Left lung (tissue), 4 donors: ENCODE measurements at regions not wholly inside any gene's neighbourhood (a gene's known extent, or its start where the extent isn't known, plus 50 kb on each side); places are given as distances from the start of the nearest gene placed in this dataset.

Experiments used
- ATAC-seq: fragments of 200-7000 bp; cut with Tn5 transposase; one replicate; pipeline ENCODE4 v1.9.1; 2020; ENCODE audit warnings: moderate library complexity
- DNase-seq, 4 donors: peaks; one replicate each; pipeline ENCODE4 v3.0.0-alpha.2; 2013 to 2020
- H3K27ac ChIP-seq, 2 donors: fragments of 200-600 bp; sonication (generic) in 1 of 2; one replicate each; pipeline versions ENCODE4 v1.5.0 to v1.8.0; 2020 to 2021
- H3K27me3 ChIP-seq, 2 donors: fragments of 200-600 bp; sonication (generic) in 1 of 2; one replicate each; pipeline versions ENCODE4 v1.5.0 to v1.8.0; 2020 to 2021
- H3K36me3 ChIP-seq, 2 donors: fragments of 200-600 bp; sonication (generic) in 1 of 2; one replicate each; pipeline versions ENCODE4 v1.5.0 to v1.8.0; 2020 to 2021
- H3K4me1 ChIP-seq, 2 donors: fragments of 200-600 bp; one replicate each; pipeline ENCODE4 v1.8.0; 2021
- H3K4me3 ChIP-seq, 2 donors: fragments of 200-600 bp; sonication (generic) in 1 of 2; one replicate each; pipeline versions ENCODE4 v1.5.0 to v1.8.0; 2020 to 2021; ENCODE audit warnings: mild to moderate bottlenecking in 1 of 2
- H3K9me3 ChIP-seq, 2 donors: fragments of 200-600 bp; sonication (generic) in 1 of 2; one replicate each; pipeline versions ENCODE4 v1.5.0 to v1.8.0; 2020 to 2021
- intact Hi-C, 2 donors: fragments of 100-400 bp; cut with DNase I; formaldehyde crosslinking; loops; one replicate each; pipeline versions ENCODE4 v1.11.2 to v1.14.2; 2022
- TF ChIP-seq, protein P1 (sequence below), 2 donors: fragments of 200-600 bp; sonication (generic) in 1 of 2; IDR thresholded peaks; one replicate each; pipeline versions ENCODE4 v1.5.0 to v1.8.0; 2021; ENCODE audit warnings: antibody characterized with exemption in 2 of 2
- donor health status: DM: no; HTN: yes; CAD: no.
- donor health status: DM: no; HTN: no; CAD: no.

- intact Hi-C loops: no loop called here
- Histone ChIP-seq H3K4me3 (no peak overlapping the region), H3K9me3 (no peaks in the 10 kb centered on the region), H3K4me1 (no peaks in the 10 kb centered on the region), H3K36me3 (no peaks in the 10 kb centered on the region), H3K27me3 (no peaks in the 10 kb centered on the region), H3K27ac (no peak overlapping the region)
- DNase-seq: no peak
- TF ChIP-seq, protein P1, sequence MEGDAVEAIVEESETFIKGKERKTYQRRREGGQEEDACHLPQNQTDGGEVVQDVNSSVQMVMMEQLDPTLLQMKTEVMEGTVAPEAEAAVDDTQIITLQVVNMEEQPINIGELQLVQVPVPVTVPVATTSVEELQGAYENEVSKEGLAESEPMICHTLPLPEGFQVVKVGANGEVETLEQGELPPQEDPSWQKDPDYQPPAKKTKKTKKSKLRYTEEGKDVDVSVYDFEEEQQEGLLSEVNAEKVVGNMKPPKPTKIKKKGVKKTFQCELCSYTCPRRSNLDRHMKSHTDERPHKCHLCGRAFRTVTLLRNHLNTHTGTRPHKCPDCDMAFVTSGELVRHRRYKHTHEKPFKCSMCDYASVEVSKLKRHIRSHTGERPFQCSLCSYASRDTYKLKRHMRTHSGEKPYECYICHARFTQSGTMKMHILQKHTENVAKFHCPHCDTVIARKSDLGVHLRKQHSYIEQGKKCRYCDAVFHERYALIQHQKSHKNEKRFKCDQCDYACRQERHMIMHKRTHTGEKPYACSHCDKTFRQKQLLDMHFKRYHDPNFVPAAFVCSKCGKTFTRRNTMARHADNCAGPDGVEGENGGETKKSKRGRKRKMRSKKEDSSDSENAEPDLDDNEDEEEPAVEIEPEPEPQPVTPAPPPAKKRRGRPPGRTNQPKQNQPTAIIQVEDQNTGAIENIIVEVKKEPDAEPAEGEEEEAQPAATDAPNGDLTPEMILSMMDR (IDR thresholded peaks at IDR 0.05): no peak
- ATAC-seq: no peak
Measured at GRCh38 chrX:125727117-125727516, 407.4 kb downstream of the TEX13C start.

DNA sequence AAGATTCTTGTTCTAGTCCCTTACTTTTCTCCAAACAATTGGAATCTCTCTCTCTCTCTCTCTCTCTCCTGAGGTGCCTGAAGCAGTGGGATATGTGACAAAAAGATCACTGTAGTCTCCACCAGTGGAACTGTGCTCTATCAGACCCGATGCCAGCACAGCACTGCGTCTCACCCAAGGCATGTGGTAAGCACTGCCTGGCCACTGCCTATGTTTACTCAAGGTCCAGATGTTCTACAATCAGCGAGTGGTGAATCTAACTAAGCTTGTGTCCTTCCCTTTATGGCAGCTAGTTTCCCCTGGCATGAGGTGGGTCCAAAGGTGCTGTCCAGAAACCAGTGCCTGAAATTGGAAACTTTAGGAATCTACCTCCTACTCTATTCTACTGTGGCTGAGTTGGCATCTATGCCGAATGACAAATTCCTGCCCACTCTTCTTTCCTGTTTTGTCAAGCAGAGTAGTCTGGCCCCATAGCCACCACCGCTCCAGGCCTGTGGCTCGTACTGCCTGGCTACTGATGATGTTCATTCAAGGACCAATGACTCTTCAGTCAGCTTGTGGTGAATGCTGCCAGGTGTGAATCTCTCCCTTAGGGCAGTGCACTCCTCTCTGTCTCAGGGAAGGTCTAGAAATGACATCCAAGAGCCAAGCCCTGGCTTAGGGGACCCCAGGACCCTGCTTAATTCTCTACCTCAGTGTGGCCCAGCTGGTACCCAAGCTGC, 416.5 kb downstream of the TEX13C start:
- ATAC-seq (no peak), DNase-seq (no peak)
- TF ChIP-seq, protein P1 (IDR thresholded peaks at IDR 0.05): no peak

DNA sequence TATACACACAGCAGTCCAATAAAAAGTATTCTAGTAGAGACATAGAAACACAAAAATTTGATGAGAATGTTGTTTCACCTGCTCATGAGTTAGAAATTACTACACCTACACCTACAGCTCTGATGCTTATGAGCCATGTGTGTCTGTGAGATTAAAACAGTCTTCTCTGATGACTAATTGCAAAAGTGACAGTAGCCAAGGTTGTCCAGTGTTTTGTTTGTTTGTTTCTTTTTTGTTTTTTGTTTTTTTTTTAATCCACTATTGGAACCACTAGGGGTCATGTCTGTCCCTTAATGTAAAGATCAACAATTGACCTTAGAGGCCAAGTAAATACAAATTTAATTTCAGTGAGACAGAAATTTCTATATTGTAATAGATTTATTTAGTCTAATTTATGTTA, 423.1 kb downstream of the TEX13C start:
- Histone ChIP-seq H3K27me3 (no peaks in the 10 kb centered on the region), H3K4me3 (no peak overlapping the region), H3K36me3 (no peaks in the 10 kb centered on the region), H3K4me1 (no peaks in the 10 kb centered on the region), H3K27ac (no peak overlapping the region), H3K9me3 (no peaks in the 10 kb centered on the region)
- no peak for DNase-seq
- TF ChIP-seq, protein P1 (IDR thresholded peaks at IDR 0.05): no peak
- intact Hi-C loops: no loop called here
- ATAC-seq: no peak

More for the DNA sequence above, 416.5 kb downstream of the TEX13C start:
- no peaks in the 10 kb centered on the region for H3K4me1 ChIP-seq
- H3K36me3 ChIP-seq: no peaks in the 10 kb centered on the region
- no peak overlapping the region for H3K4me3 ChIP-seq
- H3K27me3 ChIP-seq: no peaks in the 10 kb centered on the region
- no peaks in the 10 kb centered on the region for H3K9me3 ChIP-seq
- H3K27ac ChIP-seq: no peak overlapping the region
- intact Hi-C loops: no loop called here

DNA sequence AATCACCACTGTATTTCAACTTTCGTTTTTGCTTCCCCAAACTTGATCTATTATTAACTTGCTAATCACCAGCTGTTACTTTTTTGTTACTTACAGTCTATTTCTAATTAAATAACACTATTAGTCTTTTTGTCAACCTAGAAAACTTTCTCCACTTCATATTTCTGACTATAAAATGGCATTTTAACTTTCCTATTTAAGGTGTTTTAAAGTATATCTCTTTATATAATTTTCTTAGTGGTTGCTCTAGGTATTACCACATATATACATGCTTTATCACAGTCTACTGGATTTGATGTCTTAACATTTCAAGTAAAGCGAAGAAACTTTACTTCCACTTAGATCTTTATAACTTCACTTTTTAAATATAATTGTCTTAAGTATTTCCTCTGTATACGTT, 421.2 kb downstream of the DCAF12L2 start:
- ATAC-seq (no peak), DNase-seq (no peak)
- H3K36me3 ChIP-seq: no peaks in the 10 kb centered on the region
- H3K4me1 ChIP-seq: no peaks in the 10 kb centered on the region
- no peaks in the 10 kb centered on the region for H3K27me3 ChIP-seq
- TF ChIP-seq, protein P1 (IDR thresholded peaks at IDR 0.05): no peak
- H3K9me3 ChIP-seq: no peaks in the 10 kb centered on the region
- H3K4me3 ChIP-seq: no peak overlapping the region
- intact Hi-C loops: no loop called here
- no peak overlapping the region for H3K27ac ChIP-seq

DNA sequence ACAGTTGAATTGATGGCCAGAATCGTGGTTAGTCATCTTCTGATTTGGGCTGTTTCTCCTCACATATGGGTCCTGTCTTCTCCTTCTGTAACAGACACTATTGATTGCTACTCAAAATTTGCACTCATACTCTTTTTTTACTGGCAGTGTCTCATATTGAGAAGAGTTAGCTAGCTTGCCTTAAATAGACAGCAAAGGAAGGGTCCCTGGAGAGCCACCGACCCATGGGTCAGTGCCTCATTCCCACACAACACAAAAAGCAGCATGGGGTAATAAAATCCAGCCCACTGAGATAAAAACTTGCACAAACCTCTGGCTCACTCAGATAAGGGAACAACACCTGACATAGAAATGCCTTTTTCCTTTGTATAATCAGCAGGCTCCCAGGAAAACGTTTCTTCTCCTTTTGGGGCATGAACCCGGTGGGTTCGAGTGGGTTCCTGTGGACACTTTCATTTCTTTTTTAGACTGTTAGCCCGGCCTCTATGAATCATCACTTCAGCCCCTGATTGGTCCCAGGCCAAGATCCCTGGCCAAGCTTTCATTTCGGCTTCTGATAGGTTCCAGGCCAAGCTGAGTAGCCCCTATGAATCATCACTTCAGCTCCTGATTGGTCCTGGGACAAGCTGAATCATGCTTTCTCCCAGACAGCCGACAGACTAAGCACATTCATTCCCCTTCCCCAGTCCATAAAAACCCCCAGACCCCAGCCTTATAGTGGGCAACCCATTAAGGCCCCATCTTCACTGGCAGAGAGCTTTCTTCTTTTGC, 408.1 kb downstream of the DCAF12L2 start:
- Histone ChIP-seq H3K9me3 (peaks cover 0 to 8% of the 10 kb centered on the region in 2 donors), H3K27ac (no peak overlapping the region), H3K4me3 (no peak overlapping the region), H3K4me1 (no peaks in the 10 kb centered on the region), H3K36me3 (no peaks in the 10 kb centered on the region), H3K27me3 (no peaks in the 10 kb centered on the region)
- TF ChIP-seq, protein P1 (IDR thresholded peaks at IDR 0.05): no peak
- no peak for ATAC-seq
- intact Hi-C loops: no loop called here
- no peak for DNase-seq
